ENCODE measurements at regions not wholly inside any gene's neighbourhood (a gene's known extent, or its start where the extent isn't known, plus 50 kb on each side); places are given as distances from the start of the nearest gene placed in this dataset.

DNA sequence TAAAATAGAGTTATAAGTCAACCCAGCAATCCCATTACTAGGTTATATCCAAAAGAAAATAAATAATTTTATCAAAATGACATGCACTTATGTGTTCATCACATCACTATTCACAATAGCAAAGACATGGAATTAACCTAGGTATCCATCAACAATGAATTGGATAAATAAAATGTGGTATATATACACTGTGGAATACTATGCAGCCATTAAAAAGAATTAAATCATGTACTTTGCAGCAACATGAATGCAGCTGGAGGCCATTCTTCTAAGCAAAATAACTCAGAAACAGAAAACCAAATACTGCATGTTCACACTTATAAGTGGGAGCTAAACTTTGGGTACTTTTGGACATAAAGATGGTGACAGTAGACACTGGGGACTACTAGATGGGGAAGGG lies 626.0 kb downstream of the ADCYAP1 start:
- TF ChIP-seq, protein P1, sequence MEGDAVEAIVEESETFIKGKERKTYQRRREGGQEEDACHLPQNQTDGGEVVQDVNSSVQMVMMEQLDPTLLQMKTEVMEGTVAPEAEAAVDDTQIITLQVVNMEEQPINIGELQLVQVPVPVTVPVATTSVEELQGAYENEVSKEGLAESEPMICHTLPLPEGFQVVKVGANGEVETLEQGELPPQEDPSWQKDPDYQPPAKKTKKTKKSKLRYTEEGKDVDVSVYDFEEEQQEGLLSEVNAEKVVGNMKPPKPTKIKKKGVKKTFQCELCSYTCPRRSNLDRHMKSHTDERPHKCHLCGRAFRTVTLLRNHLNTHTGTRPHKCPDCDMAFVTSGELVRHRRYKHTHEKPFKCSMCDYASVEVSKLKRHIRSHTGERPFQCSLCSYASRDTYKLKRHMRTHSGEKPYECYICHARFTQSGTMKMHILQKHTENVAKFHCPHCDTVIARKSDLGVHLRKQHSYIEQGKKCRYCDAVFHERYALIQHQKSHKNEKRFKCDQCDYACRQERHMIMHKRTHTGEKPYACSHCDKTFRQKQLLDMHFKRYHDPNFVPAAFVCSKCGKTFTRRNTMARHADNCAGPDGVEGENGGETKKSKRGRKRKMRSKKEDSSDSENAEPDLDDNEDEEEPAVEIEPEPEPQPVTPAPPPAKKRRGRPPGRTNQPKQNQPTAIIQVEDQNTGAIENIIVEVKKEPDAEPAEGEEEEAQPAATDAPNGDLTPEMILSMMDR (IDR thresholded peaks at IDR 0.05) = no peak
- TF ChIP-seq POLR2A (IDR thresholded peaks at IDR 0.05) (no peak), POLR2AphosphoS5 (IDR thresholded peaks at IDR 0.05) (no peak), EP300 (IDR thresholded peaks at IDR 0.05) (no peak)

Measured in sigmoid colon (tissue), 4 donors.